GM23248 (cell line): ENCODE measurements at regions not wholly inside any gene's neighbourhood (a gene's known extent, or its start where the extent isn't known, plus 50 kb on each side); places are given as distances from the start of the nearest gene placed in this dataset.

Source experiments
- DNase-seq: peaks from one replicate; pipeline ENCODE4 v3.0.0-alpha.2; 2015
- H2AFZ ChIP-seq: fragments of 200-600 bp; sonication (generic); 2 replicates; pipeline ENCODE4 v1.6.1; 2016; ENCODE audit warnings: antibody characterized with exemption
- H3F3A ChIP-seq: fragments of 200-600 bp; sonication (generic); 2 replicates; pipeline ENCODE4 v1.6.1; 2016; ENCODE audit warnings: mild to moderate bottlenecking, antibody characterized with exemption, mixed run types; ENCODE audit not compliant: insufficient read depth
- H3K27ac ChIP-seq: fragments of 200-600 bp; sonication (generic); 2 replicates; pipeline ENCODE4 v1.5.1; 2016; ENCODE audit warnings: mild to moderate bottlenecking
- H3K27me3 ChIP-seq: fragments of 200-600 bp; sonication (generic); replicated peaks from 2 replicates; pipeline ENCODE4 v1.6.1; 2016; ENCODE audit warnings: mild to moderate bottlenecking; ENCODE audit not compliant: insufficient read depth
- H3K36me3 ChIP-seq: fragments of 200-600 bp; sonication (generic); 2 replicates; pipeline ENCODE4 v1.6.1; 2016; ENCODE audit warnings: low read depth, mild to moderate bottlenecking
- H3K4me1 ChIP-seq: fragments of 200-600 bp; sonication (generic); 2 replicates; pipeline ENCODE4 v1.6.1; 2016; ENCODE audit warnings: mild to moderate bottlenecking; ENCODE audit not compliant: insufficient read depth
- H3K4me2 ChIP-seq: fragments of 200-600 bp; sonication (generic); one replicate; pipeline ENCODE4 v1.6.1; 2016; ENCODE audit warnings: mild to moderate bottlenecking; ENCODE audit not compliant: unreplicated experiment
- H3K4me3 ChIP-seq: fragments of 200-600 bp; sonication (generic); 2 replicates; pipeline ENCODE4 v1.5.1; 2016; ENCODE audit warnings: mild to moderate bottlenecking
- H3K79me2 ChIP-seq: fragments of 200-600 bp; sonication (generic); 2 replicates; pipeline ENCODE4 v1.6.1; 2016; ENCODE audit warnings: mild to moderate bottlenecking; ENCODE audit not compliant: insufficient read depth
- H3K9ac ChIP-seq: fragments of 200-600 bp; sonication (generic); 2 replicates; pipeline ENCODE4 v1.6.1; 2016; ENCODE audit warnings: mild to moderate bottlenecking
- H3K9me2 ChIP-seq: fragments of 200-600 bp; sonication (generic); 2 replicates; pipeline ENCODE4 v1.6.1; 2016; ENCODE audit warnings: mixed run types, mild to moderate bottlenecking, moderate library complexity; ENCODE audit not compliant: insufficient read depth
- H3K9me3 ChIP-seq: fragments of 200-600 bp; sonication (generic); one replicate; pipeline ENCODE4 v1.6.1; 2017; ENCODE audit warnings: low read depth
- H4K20me1 ChIP-seq: fragments of 200-600 bp; sonication (generic); 2 replicates; pipeline ENCODE4 v1.6.0; 2016; ENCODE audit not compliant: insufficient read depth
- EZH2 ChIP-seq: fragments of 200-600 bp; sonication (generic); IDR thresholded peaks from 2 replicates; pipeline ENCODE4 v1.6.1; 2018; ENCODE audit warnings: antibody characterized with exemption, mild to moderate bottlenecking; ENCODE audit not compliant: insufficient read depth, poor library complexity, severe bottlenecking
- EZH2phosphoT487 ChIP-seq: fragments of 200-600 bp; sonication (generic); IDR thresholded peaks from 2 replicates; pipeline ENCODE4 v1.6.1; 2018; ENCODE audit warnings: antibody characterized with exemption, moderate library complexity, mild to moderate bottlenecking, low read depth; ENCODE audit not compliant: insufficient read depth
- WGBS, 2 experiments: methylation state at CpG; one replicate each; pipeline ENCODE4 v1.1.6; 2015 to 2017; ENCODE audit warnings: low lambda C conversion rate in 2 of 2, low coverage in 1 of 2; ENCODE audit errors: missing lambda C conversion rate in 2 of 2; 5-methylcytosine and 5-hydroxymethylcytosine counted together
- in situ Hi-C: fragments of 300-500 bp; cut with MboI; formaldehyde crosslinking; loops from 2 replicates; pipeline ENCODE4 v1.15.0; 2020

GRCh38 chr1:39131940-39132339 is 72.6 kb upstream of the MACF1 start:
- Histone ChIP-seq H3K36me3 (no peaks in the 10 kb centered on the region), H3K27me3 (no peaks in the 10 kb centered on the region), H3K9me3 (no peaks in the 10 kb centered on the region), H3K4me2 (no peak overlapping the region), H2AFZ (no peak overlapping the region), H3K9ac (no peak overlapping the region), H3K4me3 (no peak overlapping the region), H3K27ac (no peak overlapping the region), H3K4me1 (peaks cover 37% of the 10 kb centered on the region), H3K9me2 (no peaks in the 10 kb centered on the region), H3F3A (peaks cover 34% of the 10 kb centered on the region), H4K20me1 (no peaks in the 10 kb centered on the region), H3K79me2 (peaks cover 86% of the 10 kb centered on the region)
- no peak for DNase-seq
- TF ChIP-seq EZH2 (no peak), EZH2phosphoT487 (no peak)
- in situ Hi-C loops, result no loop called here
- 97 to 100% methylated on average over 2 of the region's 2 CpGs for WGBS, 2 experiments

GRCh38 chr1:39132505-39133339 is 71.8 kb upstream of the MACF1 start:
- peaks cover 86% of the 10 kb centered on the region for H3K79me2 ChIP-seq
- TF ChIP-seq EZH2phosphoT487 (no peak), EZH2 (no peak)
- DNase-seq, result no peak
- no peak overlapping the region for H3K27ac ChIP-seq
- no peak overlapping the region for H3K9ac ChIP-seq
- H3K36me3 ChIP-seq, result no peaks in the 10 kb centered on the region
- in situ Hi-C loops, result no loop called here
- no peak overlapping the region for H3K4me2 ChIP-seq
- peaks cover 32% of the 10 kb centered on the region for H3K4me1 ChIP-seq
- H3K9me3 ChIP-seq, result no peaks in the 10 kb centered on the region
- H3K4me3 ChIP-seq, result no peak overlapping the region
- peaks cover 34% of the 10 kb centered on the region for H3F3A ChIP-seq
- H4K20me1 ChIP-seq, result no peaks in the 10 kb centered on the region
- WGBS, 2 experiments, result 82 to 83% methylated on average over 9 of the region's 9 CpGs
- no peaks in the 10 kb centered on the region for H3K27me3 ChIP-seq
- no peak overlapping the region for H2AFZ ChIP-seq
- H3K9me2 ChIP-seq, result no peaks in the 10 kb centered on the region

- in situ Hi-C loops, result no loop called here
- DNase-seq, result no peak
- H2AFZ ChIP-seq, result no peak overlapping the region
- H3K9me2 ChIP-seq, result no peaks in the 10 kb centered on the region
- TF ChIP-seq EZH2 (no peak), EZH2phosphoT487 (no peak)
- no peak overlapping the region for H3K27ac ChIP-seq
- peaks cover 34% of the 10 kb centered on the region for H3F3A ChIP-seq
- peaks cover 86% of the 10 kb centered on the region for H3K79me2 ChIP-seq
- no peaks in the 10 kb centered on the region for H4K20me1 ChIP-seq
- no peak overlapping the region for H3K4me2 ChIP-seq
- peaks cover 29% of the 10 kb centered on the region for H3K4me1 ChIP-seq
- no peaks in the 10 kb centered on the region for H3K27me3 ChIP-seq
- H3K4me3 ChIP-seq, result no peak overlapping the region
- no peaks in the 10 kb centered on the region for H3K9me3 ChIP-seq
- no peak overlapping the region for H3K9ac ChIP-seq
- H3K36me3 ChIP-seq, result no peaks in the 10 kb centered on the region
- WGBS, 2 experiments, result 87 to 100% methylated on average over 1 of the region's 1 CpG
Measured at GRCh38 chr1:39133340-39133684, 71.2 kb upstream of the MACF1 start.

GRCh38 chr1:39134768-39135333 is 69.6 kb upstream of the MACF1 start:
- DNase-seq, result no peak
- H4K20me1 ChIP-seq, result no peaks in the 10 kb centered on the region
- no peak overlapping the region for H3K4me2 ChIP-seq
- TF ChIP-seq EZH2phosphoT487 (no peak), EZH2 (no peak)
- no peaks in the 10 kb centered on the region for H3K9me2 ChIP-seq
- peaks cover 26% of the 10 kb centered on the region for H3K4me1 ChIP-seq
- peaks cover 22% of the 10 kb centered on the region for H3F3A ChIP-seq
- no peak overlapping the region for H3K9ac ChIP-seq
- H3K9me3 ChIP-seq, result no peaks in the 10 kb centered on the region
- no peak overlapping the region for H3K27ac ChIP-seq
- no peaks in the 10 kb centered on the region for H3K27me3 ChIP-seq
- 96 to 98% methylated on average over 5 of the region's 5 CpGs for WGBS, 2 experiments
- H3K36me3 ChIP-seq, result no peaks in the 10 kb centered on the region
- H3K4me3 ChIP-seq, result no peak overlapping the region
- H3K79me2 ChIP-seq, result peaks cover 86% of the 10 kb centered on the region
- in situ Hi-C loops, result no loop called here
- no peak overlapping the region for H2AFZ ChIP-seq
